Lower leg skin (tissue), 3 donors: ENCODE measurements at regions not wholly inside any gene's neighbourhood (a gene's known extent, or its start where the extent isn't known, plus 50 kb on each side); places are given as distances from the start of the nearest gene placed in this dataset.

Experiments used
- CTCF ChIP-seq, 3 donors: fragments of 450-650 bp; IDR thresholded peaks; one replicate each; pipeline ENCODE4 v1.5.1; 2016; ENCODE audit warnings: antibody characterized with exemption in 3 of 3, mild to moderate bottlenecking in 3 of 3, moderate library complexity in 2 of 3
- POLR2A ChIP-seq, 2 donors: fragments of 450-650 bp; IDR thresholded peaks; one replicate each; pipeline ENCODE4 v1.6.1; 2016 to 2017; ENCODE audit warnings: antibody characterized with exemption in 2 of 2, mild to moderate bottlenecking in 1 of 2, moderate library complexity in 1 of 2

DNA sequence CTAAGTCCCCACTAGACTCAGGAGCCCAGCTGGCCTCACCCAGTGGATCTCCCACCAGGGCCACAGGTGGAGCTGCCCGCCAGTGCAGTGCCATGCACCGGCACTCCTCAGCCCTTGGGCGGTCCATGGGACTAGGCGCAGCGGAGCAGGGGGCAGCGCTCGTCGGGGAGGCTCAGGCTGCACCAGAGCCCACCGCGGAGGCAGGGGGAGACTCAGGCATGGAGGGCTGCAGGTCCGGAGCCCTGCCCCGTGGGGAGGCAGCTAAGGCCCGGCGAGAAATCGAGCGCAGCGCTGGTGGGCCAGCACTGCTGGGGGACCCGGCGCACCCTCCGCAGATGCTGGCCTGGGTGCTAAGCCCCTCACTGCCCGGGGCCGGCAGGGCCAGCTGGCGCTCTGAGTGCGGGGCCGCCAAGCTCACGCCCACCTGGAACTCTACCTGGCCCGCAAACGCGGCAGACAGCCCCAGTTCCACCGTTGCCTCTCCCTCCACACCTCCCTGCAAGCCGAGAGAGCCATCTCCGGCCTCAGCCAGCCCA is 1275.2 kb upstream of the CNTN5 start:
- TF ChIP-seq CTCF (IDR thresholded peaks at IDR 0.05) (no peak), POLR2A (IDR thresholded peaks at IDR 0.05) (no peak)
